WTC11 (cell line): ENCODE measurements at regions not wholly inside any gene's neighbourhood (a gene's known extent, or its start where the extent isn't known, plus 50 kb on each side); places are given as distances from the start of the nearest gene placed in this dataset.

Experiments
- ATAC-seq: fragments of 200-7000 bp; cut with Tn5 transposase; 2 replicates; pipeline ENCODE4 v1.10.0; 2021; ENCODE audit warnings: mild to moderate bottlenecking, moderate library complexity
- CTCF ChIA-PET: fragments of 300-600 bp; sonication (Branson Sonifier 250); formaldehyde crosslinking; loops from one replicate; lab custom pipeline; 2021; ENCODE audit warnings: antibody characterized with exemption; lab: Charles Lee
- POLR2A ChIA-PET: fragments of 350-600 bp; sonication (Branson Sonifier 250); formaldehyde crosslinking; loops from one replicate; lab custom pipeline; 2021; ENCODE audit warnings: antibody characterized with exemption; lab: Charles Lee
- DNase-seq: peaks from one replicate; pipeline ENCODE4 v3.0.0; 2021; ENCODE audit warnings: low spot score
- H3K27ac Mint-ChIP-seq: 2 replicates; pipeline ENCODE4 v1.8.0; 2021; ENCODE audit warnings: mixed read lengths
- H3K27me3 Mint-ChIP-seq: 2 replicates; pipeline ENCODE4 v1.8.0; 2021; ENCODE audit warnings: low read depth, mild to moderate bottlenecking, moderate library complexity, mixed read lengths
- H3K36me3 Mint-ChIP-seq: 2 replicates; pipeline ENCODE4 v1.8.0; 2021; ENCODE audit warnings: mixed read lengths
- H3K4me1 Mint-ChIP-seq: 2 replicates; pipeline ENCODE4 v1.8.0; 2022; ENCODE audit warnings: mixed read lengths
- H3K4me3 Mint-ChIP-seq: 2 replicates; pipeline ENCODE4 v1.8.0; 2021; ENCODE audit warnings: mild to moderate bottlenecking, moderate library complexity, mixed read lengths
- H3K9me3 Mint-ChIP-seq: 2 replicates; pipeline ENCODE4 v1.8.0; 2021; ENCODE audit warnings: mixed read lengths
- ATF2 ChIP-seq: sonication (generic); formaldehyde crosslinking; IDR thresholded peaks from 2 replicates; pipeline ENCODE4 v1.8.1; 2022; ENCODE audit warnings: low read depth, missing genetic modification reagents, borderline replicate concordance
- E2F4 ChIP-seq: sonication (generic); formaldehyde crosslinking; IDR thresholded peaks from 2 replicates; pipeline ENCODE4 v1.8.1; 2022; ENCODE audit warnings: low read depth, mild to moderate bottlenecking, moderate library complexity, missing genetic modification reagents, borderline replicate concordance
- ELF4 ChIP-seq: sonication (generic); formaldehyde crosslinking; IDR thresholded peaks from 2 replicates; pipeline ENCODE4 v1.8.1; 2022; ENCODE audit warnings: low read depth, mild to moderate bottlenecking, moderate library complexity, missing genetic modification reagents
- EMX1 ChIP-seq: fragments of 250-450 bp; sonication (Bioruptor Pico); IDR thresholded peaks from 2 replicates; pipeline ENCODE4 v1.8.0; 2021; ENCODE audit warnings: mild to moderate bottlenecking
- ETV6 ChIP-seq: sonication (generic); formaldehyde crosslinking; IDR thresholded peaks from 2 replicates; pipeline ENCODE4 v1.8.1; 2022; ENCODE audit warnings: mild to moderate bottlenecking, missing genetic modification reagents
- HMGXB4 ChIP-seq: sonication (generic); formaldehyde crosslinking; IDR thresholded peaks from 2 replicates; pipeline ENCODE4 v1.8.1; 2023; ENCODE audit warnings: mild to moderate bottlenecking, moderate library complexity, missing genetic modification reagents
- KAT7 ChIP-seq: sonication (generic); formaldehyde crosslinking; IDR thresholded peaks from 2 replicates; pipeline ENCODE4 v1.8.1; 2023; ENCODE audit warnings: missing genetic modification reagents, mild to moderate bottlenecking, borderline replicate concordance
- MYBL2 ChIP-seq: sonication (generic); formaldehyde crosslinking; IDR thresholded peaks from 2 replicates; pipeline ENCODE4 v1.8.1; 2023; ENCODE audit warnings: mild to moderate bottlenecking, moderate library complexity, missing genetic modification reagents
- SOX15 ChIP-seq: fragments of 250-450 bp; sonication (Bioruptor Pico); IDR thresholded peaks from 2 replicates; pipeline ENCODE4 v1.9.0; 2021; ENCODE audit warnings: mild to moderate bottlenecking
- TCF7 ChIP-seq: sonication (generic); formaldehyde crosslinking; IDR thresholded peaks from 2 replicates; pipeline ENCODE4 v1.8.0; 2022; ENCODE audit warnings: mild to moderate bottlenecking, low read depth, missing genetic modification reagents, moderate library complexity
- TEAD1 ChIP-seq: sonication (generic); formaldehyde crosslinking; IDR thresholded peaks from 2 replicates; pipeline ENCODE4 v1.8.0; 2022; ENCODE audit warnings: mild to moderate bottlenecking, missing genetic modification reagents
- ZNF138 ChIP-seq: sonication (generic); formaldehyde crosslinking; conservative IDR thresholded peaks from 2 replicates; pipeline ENCODE4 v1.8.1; 2022; ENCODE audit warnings: mild to moderate bottlenecking, moderate library complexity, missing genetic modification reagents
- ZNF219 ChIP-seq: sonication (generic); formaldehyde crosslinking; IDR thresholded peaks from 2 replicates; pipeline ENCODE4 v1.8.0; 2023; ENCODE audit warnings: missing genetic modification reagents, mild to moderate bottlenecking, borderline replicate concordance
- ZNF232 ChIP-seq: sonication (generic); formaldehyde crosslinking; IDR thresholded peaks from 2 replicates; pipeline ENCODE4 v1.8.0; 2022; ENCODE audit warnings: mild to moderate bottlenecking, missing genetic modification reagents
- ZNF396 ChIP-seq: fragments of 250-450 bp; sonication (Bioruptor Pico); IDR thresholded peaks from 2 replicates; pipeline ENCODE4 v1.8.0; 2021; ENCODE audit warnings: mild to moderate bottlenecking, moderate library complexity, borderline replicate concordance
- TF ChIP-seq, protein P1 (sequence below): sonication (generic); formaldehyde crosslinking; IDR thresholded peaks from 2 replicates; pipeline ENCODE4 v1.8.0; 2022; ENCODE audit warnings: mild to moderate bottlenecking, missing genetic modification reagents
- TF ChIP-seq, protein P2 (sequence below): sonication (generic); formaldehyde crosslinking; IDR thresholded peaks from 2 replicates; pipeline ENCODE4 v1.8.1; 2022; ENCODE audit warnings: mild to moderate bottlenecking, moderate library complexity, missing genetic modification reagents
- TF ChIP-seq, protein P3 (sequence below): sonication (generic); formaldehyde crosslinking; IDR thresholded peaks from 2 replicates; pipeline ENCODE4 v1.8.0; 2023; ENCODE audit warnings: mild to moderate bottlenecking, missing genetic modification reagents

GRCh38 chr5:124692950-124693349 is 53.5 kb downstream of the ZNF608 start:
- Mint-ChIP-seq H3K4me1 (peaks cover 42% of the 10 kb centered on the region), H3K9me3 (no peaks in the 10 kb centered on the region), H3K4me3 (no peak overlapping the region), H3K36me3 (peaks cover 15% of the 10 kb centered on the region), H3K27me3 (no peaks in the 10 kb centered on the region), H3K27ac (no peak overlapping the region; the same call in 1 of the 2 replicates)
- no peak for DNase-seq
- TF ChIP-seq, protein P1, sequence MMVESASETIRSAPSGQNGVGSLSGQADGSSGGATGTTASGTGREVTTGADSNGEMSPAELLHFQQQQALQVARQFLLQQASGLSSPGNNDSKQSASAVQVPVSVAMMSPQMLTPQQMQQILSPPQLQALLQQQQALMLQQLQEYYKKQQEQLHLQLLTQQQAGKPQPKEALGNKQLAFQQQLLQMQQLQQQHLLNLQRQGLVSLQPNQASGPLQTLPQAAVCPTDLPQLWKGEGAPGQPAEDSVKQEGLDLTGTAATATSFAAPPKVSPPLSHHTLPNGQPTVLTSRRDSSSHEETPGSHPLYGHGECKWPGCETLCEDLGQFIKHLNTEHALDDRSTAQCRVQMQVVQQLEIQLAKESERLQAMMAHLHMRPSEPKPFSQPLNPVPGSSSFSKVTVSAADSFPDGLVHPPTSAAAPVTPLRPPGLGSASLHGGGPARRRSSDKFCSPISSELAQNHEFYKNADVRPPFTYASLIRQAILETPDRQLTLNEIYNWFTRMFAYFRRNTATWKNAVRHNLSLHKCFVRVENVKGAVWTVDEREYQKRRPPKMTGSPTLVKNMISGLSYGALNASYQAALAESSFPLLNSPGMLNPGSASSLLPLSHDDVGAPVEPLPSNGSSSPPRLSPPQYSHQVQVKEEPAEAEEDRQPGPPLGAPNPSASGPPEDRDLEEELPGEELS (CRISPR knock-in tag), result no peak
- TF ChIP-seq SOX15 (CRISPR knock-in tag) (no peak), ZNF396 (CRISPR knock-in tag) (no peak), TEAD1 (CRISPR knock-in tag) (no peak), KAT7 (CRISPR knock-in tag) (no peak)
- TF ChIP-seq, protein P2, sequence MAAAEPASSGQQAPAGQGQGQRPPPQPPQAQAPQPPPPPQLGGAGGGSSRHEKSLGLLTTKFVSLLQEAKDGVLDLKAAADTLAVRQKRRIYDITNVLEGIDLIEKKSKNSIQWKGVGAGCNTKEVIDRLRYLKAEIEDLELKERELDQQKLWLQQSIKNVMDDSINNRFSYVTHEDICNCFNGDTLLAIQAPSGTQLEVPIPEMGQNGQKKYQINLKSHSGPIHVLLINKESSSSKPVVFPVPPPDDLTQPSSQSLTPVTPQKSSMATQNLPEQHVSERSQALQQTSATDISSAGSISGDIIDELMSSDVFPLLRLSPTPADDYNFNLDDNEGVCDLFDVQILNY (CRISPR knock-in tag), result no peak
- CTCF ChIA-PET, result no interaction called here
- ATAC-seq, result no peak
- POLR2A ChIA-PET, result no interaction called here

DNA sequence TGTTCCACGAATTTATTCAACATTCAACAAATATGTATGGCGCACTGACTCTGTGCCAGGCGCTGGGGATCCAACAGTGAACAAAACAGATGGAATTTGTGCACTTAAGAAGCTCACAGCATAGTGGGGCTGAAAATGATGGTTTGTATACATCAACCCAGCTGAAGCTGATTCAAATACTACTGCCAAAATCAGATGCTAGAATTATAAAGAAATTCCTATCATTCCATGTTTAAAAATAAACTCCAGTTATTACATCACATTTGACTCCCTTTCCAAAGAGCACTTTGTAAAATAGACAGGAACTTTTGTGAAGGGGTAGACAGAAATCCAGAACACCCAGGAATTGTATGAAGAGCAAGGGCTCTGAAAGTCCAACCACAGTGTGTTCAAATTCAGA is 54.1 kb downstream of the ZNF608 start:
- H3K27me3 Mint-ChIP-seq, result no peaks in the 10 kb centered on the region
- CTCF ChIA-PET, result no interaction called here
- ATAC-seq, result no peak

More for the DNA sequence above, 54.1 kb downstream of the ZNF608 start:
- Mint-ChIP-seq H3K36me3 (peaks cover 15% of the 10 kb centered on the region), H3K4me1 (peaks cover 41% of the 10 kb centered on the region), H3K4me3 (no peak overlapping the region), H3K27ac (no peak overlapping the region), H3K9me3 (no peaks in the 10 kb centered on the region)
- no peak for TF ChIP-seq HMGXB4
- no peak for TF ChIP-seq ZNF396 (CRISPR knock-in tag)
- TF ChIP-seq ZNF232 (CRISPR knock-in tag), result no peak
- TF ChIP-seq, protein P3, sequence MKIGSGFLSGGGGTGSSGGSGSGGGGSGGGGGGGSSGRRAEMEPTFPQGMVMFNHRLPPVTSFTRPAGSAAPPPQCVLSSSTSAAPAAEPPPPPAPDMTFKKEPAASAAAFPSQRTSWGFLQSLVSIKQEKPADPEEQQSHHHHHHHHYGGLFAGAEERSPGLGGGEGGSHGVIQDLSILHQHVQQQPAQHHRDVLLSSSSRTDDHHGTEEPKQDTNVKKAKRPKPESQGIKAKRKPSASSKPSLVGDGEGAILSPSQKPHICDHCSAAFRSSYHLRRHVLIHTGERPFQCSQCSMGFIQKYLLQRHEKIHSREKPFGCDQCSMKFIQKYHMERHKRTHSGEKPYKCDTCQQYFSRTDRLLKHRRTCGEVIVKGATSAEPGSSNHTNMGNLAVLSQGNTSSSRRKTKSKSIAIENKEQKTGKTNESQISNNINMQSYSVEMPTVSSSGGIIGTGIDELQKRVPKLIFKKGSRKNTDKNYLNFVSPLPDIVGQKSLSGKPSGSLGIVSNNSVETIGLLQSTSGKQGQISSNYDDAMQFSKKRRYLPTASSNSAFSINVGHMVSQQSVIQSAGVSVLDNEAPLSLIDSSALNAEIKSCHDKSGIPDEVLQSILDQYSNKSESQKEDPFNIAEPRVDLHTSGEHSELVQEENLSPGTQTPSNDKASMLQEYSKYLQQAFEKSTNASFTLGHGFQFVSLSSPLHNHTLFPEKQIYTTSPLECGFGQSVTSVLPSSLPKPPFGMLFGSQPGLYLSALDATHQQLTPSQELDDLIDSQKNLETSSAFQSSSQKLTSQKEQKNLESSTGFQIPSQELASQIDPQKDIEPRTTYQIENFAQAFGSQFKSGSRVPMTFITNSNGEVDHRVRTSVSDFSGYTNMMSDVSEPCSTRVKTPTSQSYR, result no peak
- TF ChIP-seq, protein P2 (CRISPR knock-in tag), result no peak
- no peak for TF ChIP-seq EMX1
- no peak for TF ChIP-seq KAT7 (CRISPR knock-in tag)
- no peak for TF ChIP-seq ELF4 (CRISPR knock-in tag)
- no peak for TF ChIP-seq E2F4 (CRISPR knock-in tag)
- no peak for TF ChIP-seq TCF7
- no peak for TF ChIP-seq ETV6
- no peak for TF ChIP-seq MYBL2
- no peak for TF ChIP-seq ZNF219
- no peak for TF ChIP-seq ATF2 (CRISPR knock-in tag)
- TF ChIP-seq, protein P1 (CRISPR knock-in tag), result no peak
- no peak for TF ChIP-seq ZNF138
- POLR2A ChIA-PET, result interaction anchor here (0.6 kb wide), 1 partner anchor 31 kb away, joined by 6 read pairs; no protein-coding TSS in a partner anchor
- no peak for DNase-seq
